ENCODE measurements at regions not wholly inside any gene's neighbourhood (a gene's known extent, or its start where the extent isn't known, plus 50 kb on each side); places are given as distances from the start of the nearest gene placed in this dataset.

- TF ChIP-seq, protein P1, sequence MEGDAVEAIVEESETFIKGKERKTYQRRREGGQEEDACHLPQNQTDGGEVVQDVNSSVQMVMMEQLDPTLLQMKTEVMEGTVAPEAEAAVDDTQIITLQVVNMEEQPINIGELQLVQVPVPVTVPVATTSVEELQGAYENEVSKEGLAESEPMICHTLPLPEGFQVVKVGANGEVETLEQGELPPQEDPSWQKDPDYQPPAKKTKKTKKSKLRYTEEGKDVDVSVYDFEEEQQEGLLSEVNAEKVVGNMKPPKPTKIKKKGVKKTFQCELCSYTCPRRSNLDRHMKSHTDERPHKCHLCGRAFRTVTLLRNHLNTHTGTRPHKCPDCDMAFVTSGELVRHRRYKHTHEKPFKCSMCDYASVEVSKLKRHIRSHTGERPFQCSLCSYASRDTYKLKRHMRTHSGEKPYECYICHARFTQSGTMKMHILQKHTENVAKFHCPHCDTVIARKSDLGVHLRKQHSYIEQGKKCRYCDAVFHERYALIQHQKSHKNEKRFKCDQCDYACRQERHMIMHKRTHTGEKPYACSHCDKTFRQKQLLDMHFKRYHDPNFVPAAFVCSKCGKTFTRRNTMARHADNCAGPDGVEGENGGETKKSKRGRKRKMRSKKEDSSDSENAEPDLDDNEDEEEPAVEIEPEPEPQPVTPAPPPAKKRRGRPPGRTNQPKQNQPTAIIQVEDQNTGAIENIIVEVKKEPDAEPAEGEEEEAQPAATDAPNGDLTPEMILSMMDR (IDR thresholded peaks at IDR 0.05) = no peak
- TF ChIP-seq POLR2A (IDR thresholded peaks at IDR 0.05) (no peak), EP300 (IDR thresholded peaks at IDR 0.05) (no peak)
Observed at GRCh38 chr4:28279249-28279648, 1418.6 kb downstream of the STIM2 start.

Measured in tibial nerve (tissue), 4 donors.